ENCODE measurements at regions not wholly inside any gene's neighbourhood (a gene's known extent, or its start where the extent isn't known, plus 50 kb on each side); places are given as distances from the start of the nearest gene placed in this dataset.
A peak's percentile ranks its signal among the peaks of the same experiment; 100 is the strongest.

- Mint-ChIP-seq H3K9me3 (peaks cover 0 to 2% of the 10 kb centered on the region in 2 donors), H3K27me3 (ENCODE audit: low read depth) (no peaks in the 10 kb centered on the region), H3K4me3 (no peak overlapping the region), H3K4me1 (ENCODE audit: low read depth) (no peaks in the 10 kb centered on the region), H3K27ac (no peak overlapping the region), H3K36me3 (ENCODE audit: insufficient read depth in 2 of 2) (no peaks in the 10 kb centered on the region)
- DNase-seq = peak; percentile 35 to 44
- no peak for ATAC-seq (replicated peaks in 1 of 2)
Measured at GRCh38 chr14:82710267-82710841, 1176.7 kb upstream of the SEL1L start.

GRCh38 chr14:82719617-82720016, 1186.0 kb upstream of the SEL1L start:
- Mint-ChIP-seq H3K4me1 (ENCODE audit: low read depth) (no peaks in the 10 kb centered on the region), H3K4me3 (no peak overlapping the region), H3K27ac (no peak overlapping the region)

GRCh38 chr14:82720431-82720830, 1186.8 kb upstream of the SEL1L start:
- peaks cover 0 to 5% of the 10 kb centered on the region in 2 donors for H3K36me3 Mint-ChIP-seq (ENCODE audit: insufficient read depth in 2 of 2)
- peaks cover 13 to 14% of the 10 kb centered on the region in 2 donors for H3K9me3 Mint-ChIP-seq
- H3K4me3 Mint-ChIP-seq = no peak overlapping the region
- H3K27me3 Mint-ChIP-seq (ENCODE audit: low read depth) = no peaks in the 10 kb centered on the region
- DNase-seq (no peak), ATAC-seq (replicated peaks in 1 of 2) (no peak)
- no peaks in the 10 kb centered on the region for H3K4me1 Mint-ChIP-seq (ENCODE audit: low read depth)
- no peak overlapping the region for H3K27ac Mint-ChIP-seq

More at GRCh38 chr14:82719617-82720016, 1186.0 kb upstream of the SEL1L start:
- DNase-seq (no peak), ATAC-seq (replicated peaks in 1 of 2) (no peak)
- Mint-ChIP-seq H3K36me3 (ENCODE audit: insufficient read depth in 2 of 2) (peaks cover 0 to under 1% of the 10 kb centered on the region in 2 donors), H3K9me3 (peaks cover 8 to 11% of the 10 kb centered on the region in 2 donors), H3K27me3 (ENCODE audit: low read depth) (no peaks in the 10 kb centered on the region)

GRCh38 chr14:82720946-82721345, 1187.3 kb upstream of the SEL1L start:
- peaks cover 11 to 14% of the 10 kb centered on the region in 2 donors for H3K9me3 Mint-ChIP-seq
- no peak overlapping the region for H3K27ac Mint-ChIP-seq
- ATAC-seq (replicated peaks in 1 of 2) = no peak
- no peak for DNase-seq
- H3K4me1 Mint-ChIP-seq (ENCODE audit: low read depth) = no peaks in the 10 kb centered on the region
- no peaks in the 10 kb centered on the region for H3K27me3 Mint-ChIP-seq (ENCODE audit: low read depth)
- H3K4me3 Mint-ChIP-seq = no peak overlapping the region
- H3K36me3 Mint-ChIP-seq (ENCODE audit: insufficient read depth in 2 of 2) = peaks cover 0 to 5% of the 10 kb centered on the region in 2 donors

GRCh38 chr14:82724316-82724715, 1190.7 kb upstream of the SEL1L start:
- Mint-ChIP-seq H3K27ac (no peak overlapping the region), H3K4me1 (ENCODE audit: low read depth) (no peaks in the 10 kb centered on the region), H3K4me3 (no peak overlapping the region), H3K27me3 (ENCODE audit: low read depth) (no peaks in the 10 kb centered on the region), H3K36me3 (ENCODE audit: insufficient read depth in 2 of 2) (peaks cover 0 to 5% of the 10 kb centered on the region in 2 donors), H3K9me3 (peaks cover 13 to 20% of the 10 kb centered on the region in 2 donors)
- no peak for ATAC-seq (replicated peaks in 1 of 2)
- no peak for DNase-seq

GRCh38 chr14:82725213-82725612, 1191.6 kb upstream of the SEL1L start:
- ATAC-seq (replicated peaks in 1 of 2) = no peak
- Mint-ChIP-seq H3K27ac (no peak overlapping the region), H3K4me3 (no peak overlapping the region), H3K4me1 (ENCODE audit: low read depth) (no peaks in the 10 kb centered on the region), H3K36me3 (ENCODE audit: insufficient read depth in 2 of 2) (peaks cover 0 to 5% of the 10 kb centered on the region in 2 donors), H3K27me3 (ENCODE audit: low read depth) (no peaks in the 10 kb centered on the region), H3K9me3 (peaks cover 12 to 18% of the 10 kb centered on the region in 2 donors)
- DNase-seq = no peak

- no peak overlapping the region for H3K27ac Mint-ChIP-seq
- ATAC-seq (replicated peaks in 1 of 2) = no peak
- H3K4me1 Mint-ChIP-seq (ENCODE audit: low read depth) = no peaks in the 10 kb centered on the region
- DNase-seq = no peak
- H3K27me3 Mint-ChIP-seq (ENCODE audit: low read depth) = no peaks in the 10 kb centered on the region
- H3K4me3 Mint-ChIP-seq = no peak overlapping the region
- peaks cover 3 to 12% of the 10 kb centered on the region in 2 donors for H3K9me3 Mint-ChIP-seq
- H3K36me3 Mint-ChIP-seq (ENCODE audit: insufficient read depth in 2 of 2) = no peaks in the 10 kb centered on the region
Measured at GRCh38 chr14:82731526-82731925, 1197.9 kb upstream of the SEL1L start.

GRCh38 chr14:82740547-82740946, 1206.9 kb upstream of the SEL1L start:
- Mint-ChIP-seq H3K4me1 (ENCODE audit: low read depth) (no peaks in the 10 kb centered on the region), H3K9me3 (peaks cover 9 to 10% of the 10 kb centered on the region in 2 donors), H3K27ac (no peak overlapping the region), H3K4me3 (no peak overlapping the region), H3K36me3 (ENCODE audit: insufficient read depth in 2 of 2) (no peaks in the 10 kb centered on the region), H3K27me3 (ENCODE audit: low read depth) (no peaks in the 10 kb centered on the region)
- ATAC-seq (replicated peaks in 1 of 2) (no peak), DNase-seq (no peak)

- H3K27me3 Mint-ChIP-seq (ENCODE audit: low read depth) = no peaks in the 10 kb centered on the region
- ATAC-seq (replicated peaks in 1 of 2) (no peak), DNase-seq (no peak)
- no peaks in the 10 kb centered on the region for H3K4me1 Mint-ChIP-seq (ENCODE audit: low read depth)
- no peaks in the 10 kb centered on the region for H3K36me3 Mint-ChIP-seq (ENCODE audit: insufficient read depth in 2 of 2)
- H3K4me3 Mint-ChIP-seq = no peak overlapping the region
- H3K27ac Mint-ChIP-seq = no peak overlapping the region
- peaks cover 3% of the 10 kb centered on the region in 2 donors for H3K9me3 Mint-ChIP-seq
Measured at GRCh38 chr14:82755476-82755875, 1221.8 kb upstream of the SEL1L start.

- Mint-ChIP-seq H3K27ac (no peak overlapping the region), H3K4me1 (ENCODE audit: low read depth) (no peaks in the 10 kb centered on the region), H3K27me3 (ENCODE audit: low read depth) (no peaks in the 10 kb centered on the region), H3K9me3 (peaks cover 3% of the 10 kb centered on the region in 2 donors), H3K4me3 (no peak overlapping the region), H3K36me3 (ENCODE audit: insufficient read depth in 2 of 2) (no peaks in the 10 kb centered on the region)
- no peak for ATAC-seq (replicated peaks in 1 of 2)
- DNase-seq = no peak
Measured at GRCh38 chr14:82755923-82756322, 1222.3 kb upstream of the SEL1L start.

GRCh38 chr14:82757776-82758175, 1224.1 kb upstream of the SEL1L start:
- Mint-ChIP-seq H3K27ac (no peak overlapping the region), H3K4me1 (ENCODE audit: low read depth) (no peaks in the 10 kb centered on the region), H3K4me3 (no peak overlapping the region), H3K36me3 (ENCODE audit: insufficient read depth in 2 of 2) (no peaks in the 10 kb centered on the region), H3K27me3 (ENCODE audit: low read depth) (no peaks in the 10 kb centered on the region), H3K9me3 (peaks cover 2 to 4% of the 10 kb centered on the region in 2 donors)
- ATAC-seq (replicated peaks in 1 of 2) (no peak), DNase-seq (no peak)

- Mint-ChIP-seq H3K9me3 (peaks cover 3% of the 10 kb centered on the region in 2 donors), H3K4me1 (ENCODE audit: low read depth) (no peaks in the 10 kb centered on the region), H3K36me3 (ENCODE audit: insufficient read depth in 2 of 2) (no peaks in the 10 kb centered on the region), H3K27me3 (ENCODE audit: low read depth) (no peaks in the 10 kb centered on the region), H3K4me3 (no peak overlapping the region), H3K27ac (no peak overlapping the region)
- no peak for DNase-seq
- no peak for ATAC-seq (replicated peaks in 1 of 2)
Measured at GRCh38 chr14:82759656-82760055, 1226.0 kb upstream of the SEL1L start.

GRCh38 chr14:82766123-82766522, 1232.5 kb upstream of the SEL1L start:
- H3K27ac Mint-ChIP-seq = no peak overlapping the region
- H3K9me3 Mint-ChIP-seq = peaks cover 3 to 9% of the 10 kb centered on the region in 2 donors
- no peaks in the 10 kb centered on the region for H3K27me3 Mint-ChIP-seq (ENCODE audit: low read depth)
- no peak overlapping the region for H3K4me3 Mint-ChIP-seq
- H3K36me3 Mint-ChIP-seq (ENCODE audit: insufficient read depth in 2 of 2) = no peaks in the 10 kb centered on the region
- H3K4me1 Mint-ChIP-seq (ENCODE audit: low read depth) = no peaks in the 10 kb centered on the region
- DNase-seq (no peak), ATAC-seq (replicated peaks in 1 of 2) (no peak)

GRCh38 chr14:82766996-82767395, 1233.3 kb upstream of the SEL1L start:
- no peak for DNase-seq
- Mint-ChIP-seq H3K9me3 (peaks cover 6 to 11% of the 10 kb centered on the region in 2 donors), H3K27me3 (ENCODE audit: low read depth) (no peaks in the 10 kb centered on the region), H3K4me3 (no peak overlapping the region), H3K36me3 (ENCODE audit: insufficient read depth in 2 of 2) (no peaks in the 10 kb centered on the region), H3K4me1 (ENCODE audit: low read depth) (no peaks in the 10 kb centered on the region), H3K27ac (no peak overlapping the region)
- no peak for ATAC-seq (replicated peaks in 1 of 2)

Measured in activated T-cell treated with anti-CD3 and anti-CD28 coated beads, Interleukin-2, amount 50 U/mL, for 72 hours (primary cell).